Liver (tissue), 3 donors: ENCODE measurements at regions not wholly inside any gene's neighbourhood (a gene's known extent, or its start where the extent isn't known, plus 50 kb on each side); places are given as distances from the start of the nearest gene placed in this dataset.

ENCODE experiments used
- EGR1 ChIP-seq, 2 donors: IDR thresholded peaks; 2 replicates each; pipeline ENCODE4 v1.6.1; 2016 to 2018; ENCODE audit warnings: antibody characterized with exemption in 2 of 2, low read depth in 2 of 2
- GABPA ChIP-seq, 2 donors: IDR thresholded peaks in 1 of 2; conservative IDR thresholded peaks in 1 of 2; 2 replicates each; pipeline ENCODE4 v1.6.1; 2016; ENCODE audit warnings: antibody characterized with exemption in 2 of 2, mild to moderate bottlenecking in 1 of 2, moderate library complexity in 1 of 2
- HNF4G ChIP-seq: IDR thresholded peaks from 2 replicates; pipeline ENCODE4 v1.6.1; 2016; ENCODE audit warnings: antibody characterized with exemption
- JUND ChIP-seq, 2 donors: IDR thresholded peaks; 2 replicates each; pipeline ENCODE4 v1.6.1; 2016; ENCODE audit warnings: antibody characterized with exemption in 2 of 2
- MAX ChIP-seq: IDR thresholded peaks from 2 replicates; pipeline ENCODE4 v1.6.1; 2016; ENCODE audit warnings: antibody characterized with exemption
- NR2F2 ChIP-seq: IDR thresholded peaks from 2 replicates; pipeline ENCODE4 v1.6.1; 2016; ENCODE audit warnings: antibody characterized with exemption
- RAD21 ChIP-seq, 2 donors: IDR thresholded peaks; 2 replicates each; pipeline ENCODE4 v1.6.1; 2016; ENCODE audit warnings: antibody characterized with exemption in 2 of 2, mild to moderate bottlenecking in 2 of 2
- RXRA ChIP-seq, 2 donors: IDR thresholded peaks; 2 replicates each; pipeline ENCODE4 v1.6.1; 2017 to 2018; ENCODE audit warnings: antibody characterized with exemption in 2 of 2, mild to moderate bottlenecking in 1 of 2
- SP1 ChIP-seq: IDR thresholded peaks from 2 replicates; pipeline ENCODE4 v1.6.1; 2018; ENCODE audit warnings: antibody characterized with exemption, mild to moderate bottlenecking
- TAF1 ChIP-seq: conservative IDR thresholded peaks from 2 replicates; pipeline ENCODE4 v1.6.1; 2016; ENCODE audit warnings: antibody characterized with exemption, mild to moderate bottlenecking
- YY1 ChIP-seq: IDR thresholded peaks from 2 replicates; pipeline ENCODE4 v1.6.1; 2016; ENCODE audit warnings: antibody characterized with exemption, mild to moderate bottlenecking
- ZBTB33 ChIP-seq: IDR thresholded peaks from 2 replicates; pipeline ENCODE4 v1.6.1; 2016; ENCODE audit warnings: antibody characterized with exemption
- TF ChIP-seq, protein P1 (sequence below): fragments of 150-350 bp; IDR thresholded peaks from 2 replicates; pipeline ENCODE4 v1.5.1; 2017; ENCODE audit warnings: improper control_type of control experiment, low read depth, low read length; ENCODE audit not compliant: missing input control
- TF ChIP-seq, protein P2 (sequence below): IDR thresholded peaks from 2 replicates; pipeline ENCODE4 v1.6.1; 2016; ENCODE audit warnings: antibody characterized with exemption
- donor health status: healthy.
- donor health status: healthy.

- TF ChIP-seq EGR1 (IDR thresholded peaks at IDR 0.05; ENCODE audit: low read depth in 2 of 2) (no peak), RAD21 (IDR thresholded peaks at IDR 0.05) (no peak), HNF4G (no peak), YY1 (no peak), JUND (IDR thresholded peaks at IDR 0.05) (no peak), NR2F2 (no peak), RXRA (IDR thresholded peaks at IDR 0.05) (no peak), SP1 (no peak), GABPA (IDR thresholded peaks at IDR 0.05 in 1 of 2, conservative IDR thresholded peaks at IDR 0.05 in 1 of 2) (no peak), TAF1 (no peak), MAX (no peak), ZBTB33 (no peak)
- TF ChIP-seq, protein P1, sequence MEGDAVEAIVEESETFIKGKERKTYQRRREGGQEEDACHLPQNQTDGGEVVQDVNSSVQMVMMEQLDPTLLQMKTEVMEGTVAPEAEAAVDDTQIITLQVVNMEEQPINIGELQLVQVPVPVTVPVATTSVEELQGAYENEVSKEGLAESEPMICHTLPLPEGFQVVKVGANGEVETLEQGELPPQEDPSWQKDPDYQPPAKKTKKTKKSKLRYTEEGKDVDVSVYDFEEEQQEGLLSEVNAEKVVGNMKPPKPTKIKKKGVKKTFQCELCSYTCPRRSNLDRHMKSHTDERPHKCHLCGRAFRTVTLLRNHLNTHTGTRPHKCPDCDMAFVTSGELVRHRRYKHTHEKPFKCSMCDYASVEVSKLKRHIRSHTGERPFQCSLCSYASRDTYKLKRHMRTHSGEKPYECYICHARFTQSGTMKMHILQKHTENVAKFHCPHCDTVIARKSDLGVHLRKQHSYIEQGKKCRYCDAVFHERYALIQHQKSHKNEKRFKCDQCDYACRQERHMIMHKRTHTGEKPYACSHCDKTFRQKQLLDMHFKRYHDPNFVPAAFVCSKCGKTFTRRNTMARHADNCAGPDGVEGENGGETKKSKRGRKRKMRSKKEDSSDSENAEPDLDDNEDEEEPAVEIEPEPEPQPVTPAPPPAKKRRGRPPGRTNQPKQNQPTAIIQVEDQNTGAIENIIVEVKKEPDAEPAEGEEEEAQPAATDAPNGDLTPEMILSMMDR, result no peak
- TF ChIP-seq, protein P2, sequence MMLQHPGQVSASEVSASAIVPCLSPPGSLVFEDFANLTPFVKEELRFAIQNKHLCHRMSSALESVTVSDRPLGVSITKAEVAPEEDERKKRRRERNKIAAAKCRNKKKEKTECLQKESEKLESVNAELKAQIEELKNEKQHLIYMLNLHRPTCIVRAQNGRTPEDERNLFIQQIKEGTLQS, result no peak
Measured at GRCh38 chr5:30981576-30981975, 211.9 kb upstream of the CDH6 start.
